ENCODE measurements at regions not wholly inside any gene's neighbourhood (a gene's known extent, or its start where the extent isn't known, plus 50 kb on each side); places are given as distances from the start of the nearest gene placed in this dataset.

- no peak for DNase-seq
These were observed 254.6 kb upstream of the KIRREL3 start for GRCh38 chr11:127255209-127255608.

- no peak for DNase-seq
These were observed 251.8 kb upstream of the KIRREL3 start for GRCh38 chr11:127252321-127252720.

- DNase-seq, result no peak
These were observed 249.0 kb upstream of the KIRREL3 start for GRCh38 chr11:127249576-127249975.

GRCh38 chr11:127248476-127248875 lies 247.9 kb upstream of the KIRREL3 start:
- no peak for DNase-seq

- no peak for DNase-seq
These were observed 246.8 kb upstream of the KIRREL3 start for GRCh38 chr11:127247261-127247851.

- DNase-seq, result no peak
These were observed 242.1 kb upstream of the KIRREL3 start for GRCh38 chr11:127242676-127243075.

GRCh38 chr11:127238321-127238720 lies 237.8 kb upstream of the KIRREL3 start:
- no peak for DNase-seq

- no peak for DNase-seq
These were observed 236.2 kb upstream of the KIRREL3 start for GRCh38 chr11:127236776-127237175.

GRCh38 chr11:127233998-127234397 lies 233.4 kb upstream of the KIRREL3 start:
- DNase-seq, result no peak

GRCh38 chr11:127230392-127230791 lies 229.8 kb upstream of the KIRREL3 start:
- no peak for DNase-seq

- DNase-seq, result no peak
These were observed 226.4 kb upstream of the KIRREL3 start for GRCh38 chr11:127226949-127227348.

- DNase-seq, result no peak
These were observed 225.8 kb upstream of the KIRREL3 start for GRCh38 chr11:127226380-127226779.

GRCh38 chr11:127225619-127226018 lies 225.0 kb upstream of the KIRREL3 start:
- DNase-seq, result no peak

- DNase-seq, result no peak
These were observed 223.7 kb upstream of the KIRREL3 start for GRCh38 chr11:127224276-127224675.

- no peak for DNase-seq
These were observed 223.1 kb upstream of the KIRREL3 start for GRCh38 chr11:127223633-127224032.

GRCh38 chr11:127223026-127223425 lies 222.5 kb upstream of the KIRREL3 start:
- DNase-seq, result no peak

- DNase-seq, result no peak
These were observed 219.1 kb upstream of the KIRREL3 start for GRCh38 chr11:127219704-127220103.

GRCh38 chr11:127218275-127218608 lies 217.7 kb upstream of the KIRREL3 start:
- peak; percentile 81 for DNase-seq

- no peak for DNase-seq
These were observed 217.1 kb upstream of the KIRREL3 start for GRCh38 chr11:127217452-127218274.

- no peak for DNase-seq
These were observed 205.2 kb upstream of the KIRREL3 start for GRCh38 chr11:127205688-127206217.

- DNase-seq, result no peak
These were observed 202.9 kb upstream of the KIRREL3 start for GRCh38 chr11:127203490-127203889.

GRCh38 chr11:127202105-127202504 lies 201.5 kb upstream of the KIRREL3 start:
- no peak for DNase-seq

GRCh38 chr11:127199306-127199801 lies 198.8 kb upstream of the KIRREL3 start:
- no peak for DNase-seq

GRCh38 chr11:127195501-127196120 lies 195.0 kb upstream of the KIRREL3 start:
- no peak for DNase-seq

Measured in OCI-M1 (cell line).